ENCODE measurements at regions not wholly inside any gene's neighbourhood (a gene's known extent, or its start where the extent isn't known, plus 50 kb on each side); places are given as distances from the start of the nearest gene placed in this dataset.

DNA sequence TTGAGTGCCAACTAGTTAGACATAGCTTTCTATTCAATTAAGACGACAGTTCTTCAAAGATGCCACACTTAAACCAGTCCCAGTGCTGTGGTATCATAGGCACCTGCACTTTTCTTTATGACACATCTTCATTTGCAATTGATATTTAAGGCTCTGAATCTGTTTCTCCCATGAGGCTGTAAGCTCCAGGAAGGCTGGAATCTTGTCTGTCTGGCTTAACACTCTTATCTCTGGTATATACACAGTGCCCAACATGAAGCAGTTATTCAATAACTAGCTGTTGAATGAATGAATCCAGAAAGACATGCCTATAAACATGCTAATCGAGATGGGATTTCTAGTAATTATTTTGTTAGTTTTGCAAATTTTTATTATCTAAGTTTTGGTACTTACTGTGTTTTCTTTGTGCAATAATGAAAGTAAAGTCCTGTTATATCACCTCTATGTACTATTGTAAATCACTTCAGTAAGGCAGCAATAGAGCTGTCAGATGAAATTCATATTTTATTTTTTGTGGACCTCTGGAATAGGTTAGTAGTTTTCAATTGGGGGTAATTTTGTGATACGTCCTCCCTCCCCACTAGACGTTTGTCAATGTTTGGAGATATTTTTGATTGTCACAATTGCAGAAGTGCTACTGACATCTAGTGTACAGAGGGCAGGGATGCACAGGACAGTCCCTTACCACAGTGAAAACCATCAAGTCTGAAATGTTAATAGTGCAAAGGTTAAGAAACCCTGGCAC is 51.3 kb upstream of the STEAP4 start:
- TF ChIP-seq, protein P1, sequence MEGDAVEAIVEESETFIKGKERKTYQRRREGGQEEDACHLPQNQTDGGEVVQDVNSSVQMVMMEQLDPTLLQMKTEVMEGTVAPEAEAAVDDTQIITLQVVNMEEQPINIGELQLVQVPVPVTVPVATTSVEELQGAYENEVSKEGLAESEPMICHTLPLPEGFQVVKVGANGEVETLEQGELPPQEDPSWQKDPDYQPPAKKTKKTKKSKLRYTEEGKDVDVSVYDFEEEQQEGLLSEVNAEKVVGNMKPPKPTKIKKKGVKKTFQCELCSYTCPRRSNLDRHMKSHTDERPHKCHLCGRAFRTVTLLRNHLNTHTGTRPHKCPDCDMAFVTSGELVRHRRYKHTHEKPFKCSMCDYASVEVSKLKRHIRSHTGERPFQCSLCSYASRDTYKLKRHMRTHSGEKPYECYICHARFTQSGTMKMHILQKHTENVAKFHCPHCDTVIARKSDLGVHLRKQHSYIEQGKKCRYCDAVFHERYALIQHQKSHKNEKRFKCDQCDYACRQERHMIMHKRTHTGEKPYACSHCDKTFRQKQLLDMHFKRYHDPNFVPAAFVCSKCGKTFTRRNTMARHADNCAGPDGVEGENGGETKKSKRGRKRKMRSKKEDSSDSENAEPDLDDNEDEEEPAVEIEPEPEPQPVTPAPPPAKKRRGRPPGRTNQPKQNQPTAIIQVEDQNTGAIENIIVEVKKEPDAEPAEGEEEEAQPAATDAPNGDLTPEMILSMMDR (conservative IDR thresholded peaks at IDR 0.05; ENCODE audit: low read depth in 2 of 2), result peak; percentile 29 to 50
- TF ChIP-seq EZH2 (IDR thresholded peaks at IDR 0.05; ENCODE audit: low read depth, unreplicated experiment), result no peak
- TF ChIP-seq, protein P2, sequence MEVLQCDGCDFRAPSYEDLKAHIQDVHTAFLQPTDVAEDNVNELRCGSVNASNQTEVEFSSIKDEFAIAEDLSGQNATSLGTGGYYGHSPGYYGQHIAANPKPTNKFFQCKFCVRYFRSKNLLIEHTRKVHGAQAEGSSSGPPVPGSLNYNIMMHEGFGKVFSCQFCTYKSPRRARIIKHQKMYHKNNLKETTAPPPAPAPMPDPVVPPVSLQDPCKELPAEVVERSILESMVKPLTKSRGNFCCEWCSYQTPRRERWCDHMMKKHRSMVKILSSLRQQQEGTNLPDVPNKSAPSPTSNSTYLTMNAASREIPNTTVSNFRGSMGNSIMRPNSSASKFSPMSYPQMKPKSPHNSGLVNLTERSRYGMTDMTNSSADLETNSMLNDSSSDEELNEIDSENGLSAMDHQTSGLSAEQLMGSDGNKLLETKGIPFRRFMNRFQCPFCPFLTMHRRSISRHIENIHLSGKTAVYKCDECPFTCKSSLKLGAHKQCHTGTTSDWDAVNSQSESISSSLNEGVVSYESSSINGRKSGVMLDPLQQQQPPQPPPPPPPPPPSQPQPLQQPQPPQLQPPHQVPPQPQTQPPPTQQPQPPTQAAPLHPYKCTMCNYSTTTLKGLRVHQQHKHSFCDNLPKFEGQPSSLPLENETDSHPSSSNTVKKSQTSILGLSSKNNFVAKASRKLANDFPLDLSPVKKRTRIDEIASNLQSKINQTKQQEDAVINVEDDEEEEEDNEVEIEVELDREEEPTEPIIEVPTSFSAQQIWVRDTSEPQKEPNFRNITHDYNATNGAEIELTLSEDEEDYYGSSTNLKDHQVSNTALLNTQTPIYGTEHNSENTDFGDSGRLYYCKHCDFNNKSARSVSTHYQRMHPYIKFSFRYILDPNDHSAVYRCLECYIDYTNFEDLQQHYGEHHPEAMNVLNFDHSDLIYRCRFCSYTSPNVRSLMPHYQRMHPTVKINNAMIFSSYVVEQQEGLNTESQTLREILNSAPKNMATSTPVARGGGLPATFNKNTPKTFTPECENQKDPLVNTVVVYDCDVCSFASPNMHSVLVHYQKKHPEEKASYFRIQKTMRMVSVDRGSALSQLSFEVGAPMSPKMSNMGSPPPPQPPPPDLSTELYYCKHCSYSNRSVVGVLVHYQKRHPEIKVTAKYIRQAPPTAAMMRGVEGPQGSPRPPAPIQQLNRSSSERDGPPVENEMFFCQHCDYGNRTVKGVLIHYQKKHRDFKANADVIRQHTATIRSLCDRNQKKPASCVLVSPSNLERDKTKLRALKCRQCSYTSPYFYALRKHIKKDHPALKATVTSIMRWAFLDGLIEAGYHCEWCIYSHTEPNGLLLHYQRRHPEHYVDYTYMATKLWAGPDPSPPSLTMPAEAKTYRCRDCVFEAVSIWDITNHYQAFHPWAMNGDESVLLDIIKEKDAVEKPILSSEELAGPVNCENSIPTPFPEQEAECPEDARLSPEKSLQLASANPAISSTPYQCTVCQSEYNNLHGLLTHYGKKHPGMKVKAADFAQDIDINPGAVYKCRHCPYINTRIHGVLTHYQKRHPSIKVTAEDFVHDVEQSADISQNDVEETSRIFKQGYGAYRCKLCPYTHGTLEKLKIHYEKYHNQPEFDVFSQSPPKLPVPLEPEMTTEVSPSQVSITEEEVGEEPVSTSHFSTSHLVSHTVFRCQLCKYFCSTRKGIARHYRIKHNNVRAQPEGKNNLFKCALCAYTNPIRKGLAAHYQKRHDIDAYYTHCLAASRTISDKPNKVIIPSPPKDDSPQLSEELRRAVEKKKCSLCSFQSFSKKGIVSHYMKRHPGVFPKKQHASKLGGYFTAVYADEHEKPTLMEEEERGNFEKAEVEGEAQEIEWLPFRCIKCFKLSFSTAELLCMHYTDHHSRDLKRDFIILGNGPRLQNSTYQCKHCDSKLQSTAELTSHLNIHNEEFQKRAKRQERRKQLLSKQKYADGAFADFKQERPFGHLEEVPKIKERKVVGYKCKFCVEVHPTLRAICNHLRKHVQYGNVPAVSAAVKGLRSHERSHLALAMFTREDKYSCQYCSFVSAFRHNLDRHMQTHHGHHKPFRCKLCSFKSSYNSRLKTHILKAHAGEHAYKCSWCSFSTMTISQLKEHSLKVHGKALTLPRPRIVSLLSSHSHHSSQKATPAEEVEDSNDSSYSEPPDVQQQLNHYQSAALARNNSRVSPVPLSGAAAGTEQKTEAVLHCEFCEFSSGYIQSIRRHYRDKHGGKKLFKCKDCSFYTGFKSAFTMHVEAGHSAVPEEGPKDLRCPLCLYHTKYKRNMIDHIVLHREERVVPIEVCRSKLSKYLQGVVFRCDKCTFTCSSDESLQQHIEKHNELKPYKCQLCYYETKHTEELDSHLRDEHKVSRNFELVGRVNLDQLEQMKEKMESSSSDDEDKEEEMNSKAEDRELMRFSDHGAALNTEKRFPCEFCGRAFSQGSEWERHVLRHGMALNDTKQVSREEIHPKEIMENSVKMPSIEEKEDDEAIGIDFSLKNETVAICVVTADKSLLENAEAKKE (CRISPR knock-in tag; IDR thresholded peaks at IDR 0.05), result no peak
- TF ChIP-seq, protein P3, sequence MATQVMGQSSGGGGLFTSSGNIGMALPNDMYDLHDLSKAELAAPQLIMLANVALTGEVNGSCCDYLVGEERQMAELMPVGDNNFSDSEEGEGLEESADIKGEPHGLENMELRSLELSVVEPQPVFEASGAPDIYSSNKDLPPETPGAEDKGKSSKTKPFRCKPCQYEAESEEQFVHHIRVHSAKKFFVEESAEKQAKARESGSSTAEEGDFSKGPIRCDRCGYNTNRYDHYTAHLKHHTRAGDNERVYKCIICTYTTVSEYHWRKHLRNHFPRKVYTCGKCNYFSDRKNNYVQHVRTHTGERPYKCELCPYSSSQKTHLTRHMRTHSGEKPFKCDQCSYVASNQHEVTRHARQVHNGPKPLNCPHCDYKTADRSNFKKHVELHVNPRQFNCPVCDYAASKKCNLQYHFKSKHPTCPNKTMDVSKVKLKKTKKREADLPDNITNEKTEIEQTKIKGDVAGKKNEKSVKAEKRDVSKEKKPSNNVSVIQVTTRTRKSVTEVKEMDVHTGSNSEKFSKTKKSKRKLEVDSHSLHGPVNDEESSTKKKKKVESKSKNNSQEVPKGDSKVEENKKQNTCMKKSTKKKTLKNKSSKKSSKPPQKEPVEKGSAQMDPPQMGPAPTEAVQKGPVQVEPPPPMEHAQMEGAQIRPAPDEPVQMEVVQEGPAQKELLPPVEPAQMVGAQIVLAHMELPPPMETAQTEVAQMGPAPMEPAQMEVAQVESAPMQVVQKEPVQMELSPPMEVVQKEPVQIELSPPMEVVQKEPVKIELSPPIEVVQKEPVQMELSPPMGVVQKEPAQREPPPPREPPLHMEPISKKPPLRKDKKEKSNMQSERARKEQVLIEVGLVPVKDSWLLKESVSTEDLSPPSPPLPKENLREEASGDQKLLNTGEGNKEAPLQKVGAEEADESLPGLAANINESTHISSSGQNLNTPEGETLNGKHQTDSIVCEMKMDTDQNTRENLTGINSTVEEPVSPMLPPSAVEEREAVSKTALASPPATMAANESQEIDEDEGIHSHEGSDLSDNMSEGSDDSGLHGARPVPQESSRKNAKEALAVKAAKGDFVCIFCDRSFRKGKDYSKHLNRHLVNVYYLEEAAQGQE (IDR thresholded peaks at IDR 0.05; ENCODE audit: unreplicated experiment), result no peak
- no peak for TF ChIP-seq JUNB (IDR thresholded peaks at IDR 0.05; ENCODE audit: unreplicated experiment)
